SK-N-SH treated with all-trans-retinoic acid at 6 μM for 48 hours (cell line): ENCODE measurements at regions not wholly inside any gene's neighbourhood (a gene's known extent, or its start where the extent isn't known, plus 50 kb on each side); places are given as distances from the start of the nearest gene placed in this dataset.

ENCODE experiments used
- ATAC-seq: fragments of 200-7000 bp; cut with Tn5 transposase; 3 replicates; pipeline ENCODE4 v1.9.1; 2020; ENCODE audit warnings: mild to moderate bottlenecking, moderate library complexity
- ARNTL ChIP-seq: fragments of 450-650 bp; formaldehyde crosslinking; IDR thresholded peaks from 2 replicates; pipeline ENCODE4 v1.5.0; 2020; ENCODE audit warnings: low read depth, mild to moderate bottlenecking, moderate library complexity, borderline replicate concordance
- BACH2 ChIP-seq: fragments of 250-450 bp; sonication (Bioruptor Pico); IDR thresholded peaks from 2 replicates; pipeline ENCODE4 v1.9.0; 2021; ENCODE audit warnings: mild to moderate bottlenecking, borderline replicate concordance
- CSDC2 ChIP-seq: fragments of 250-450 bp; sonication (Bioruptor Pico); IDR thresholded peaks from 2 replicates; pipeline ENCODE4 v1.5.0; 2020; ENCODE audit warnings: mild to moderate bottlenecking, moderate library complexity
- CSRNP3 ChIP-seq: fragments of 250-450 bp; sonication (Bioruptor Pico); IDR thresholded peaks from 2 replicates; pipeline ENCODE4 v1.5.1; 2021; ENCODE audit warnings: mild to moderate bottlenecking, moderate library complexity
- GLIS3 ChIP-seq: fragments of 250-450 bp; sonication (Bioruptor Pico); IDR thresholded peaks from 2 replicates; pipeline ENCODE4 v1.5.0; 2020; ENCODE audit warnings: mild to moderate bottlenecking, moderate library complexity
- ISL1 ChIP-seq: fragments of 250-450 bp; sonication (Bioruptor Pico); IDR thresholded peaks from 2 replicates; pipeline ENCODE4 v2.1.2; 2022; ENCODE audit warnings: mild to moderate bottlenecking, moderate library complexity
- OSR1 ChIP-seq: fragments of 250-450 bp; sonication (Bioruptor Pico); IDR thresholded peaks from 2 replicates; pipeline ENCODE4 v1.8.0; 2022; ENCODE audit warnings: moderate library complexity, mild to moderate bottlenecking, inconsistent platforms
- POU6F1 ChIP-seq: fragments of 250-450 bp; sonication (Bioruptor Pico); IDR thresholded peaks from 2 replicates; pipeline ENCODE4 v1.8.0; 2021; ENCODE audit warnings: low read depth, mild to moderate bottlenecking, moderate library complexity, borderline replicate concordance
- PPARA ChIP-seq: fragments of 250-450 bp; sonication (Bioruptor Pico); IDR thresholded peaks from 2 replicates; pipeline ENCODE4 v1.5.0; 2020; ENCODE audit warnings: mild to moderate bottlenecking, borderline replicate concordance
- RARB ChIP-seq: fragments of 250-450 bp; sonication (Bioruptor Pico); IDR thresholded peaks from 2 replicates; pipeline ENCODE4 v1.8.0; 2021; ENCODE audit warnings: mild to moderate bottlenecking, moderate library complexity
- SNAI2 ChIP-seq: fragments of 250-450 bp; sonication (Bioruptor Pico); IDR thresholded peaks from 2 replicates; pipeline ENCODE4 v1.5.0; 2020; ENCODE audit warnings: mild to moderate bottlenecking, moderate library complexity
- TCF4 ChIP-seq: fragments of 250-450 bp; sonication (Bioruptor Pico); IDR thresholded peaks from 2 replicates; pipeline ENCODE4 v1.8.0; 2021; ENCODE audit warnings: mild to moderate bottlenecking, moderate library complexity, borderline replicate concordance
- TOX ChIP-seq: fragments of 250-450 bp; sonication (Bioruptor Pico); IDR thresholded peaks from 2 replicates; pipeline ENCODE4 v1.8.0; 2021; ENCODE audit warnings: mild to moderate bottlenecking, moderate library complexity, borderline replicate concordance
- TSHZ2 ChIP-seq: fragments of 250-450 bp; sonication (Bioruptor Pico); IDR thresholded peaks from 2 replicates; pipeline ENCODE4 v1.5.0; 2020; ENCODE audit warnings: mild to moderate bottlenecking, moderate library complexity
- ZC3H10 ChIP-seq: fragments of 250-450 bp; sonication (Bioruptor Pico); IDR thresholded peaks from 2 replicates; pipeline ENCODE4 v1.5.1; 2021; ENCODE audit warnings: mild to moderate bottlenecking, moderate library complexity
- ZFP30 ChIP-seq: fragments of 450-650 bp; formaldehyde crosslinking; IDR thresholded peaks from 2 replicates; pipeline ENCODE4 v1.5.0; 2022; ENCODE audit warnings: mild to moderate bottlenecking, moderate library complexity
- ZNF565 ChIP-seq: fragments of 450-650 bp; formaldehyde crosslinking; conservative IDR thresholded peaks from 2 replicates; pipeline ENCODE4 v1.5.0; 2020; ENCODE audit warnings: low read depth, mild to moderate bottlenecking, moderate library complexity
- ZNF70 ChIP-seq: fragments of 450-650 bp; formaldehyde crosslinking; IDR thresholded peaks from 2 replicates; pipeline ENCODE4 v1.5.0; 2020; ENCODE audit warnings: mild to moderate bottlenecking, moderate library complexity
- ZNF8 ChIP-seq: fragments of 450-650 bp; formaldehyde crosslinking; IDR thresholded peaks from 2 replicates; pipeline ENCODE4 v1.5.0; 2020; ENCODE audit warnings: mild to moderate bottlenecking, moderate library complexity
- TF ChIP-seq, protein P1 (sequence below): fragments of 250-450 bp; sonication (Bioruptor Pico); IDR thresholded peaks from 2 replicates; pipeline ENCODE4 v1.5.1; 2020; ENCODE audit warnings: low read depth, mild to moderate bottlenecking, moderate library complexity
- TF ChIP-seq, protein P2 (sequence below): fragments of 250-450 bp; sonication (Bioruptor Pico); IDR thresholded peaks from 2 replicates; pipeline ENCODE4 v1.8.0; 2020; ENCODE audit warnings: mild to moderate bottlenecking, moderate library complexity, borderline replicate concordance

- ATAC-seq, result no peak
- TF ChIP-seq BACH2, result no peak
- TF ChIP-seq ZNF8 (CRISPR knock-in tag), result no peak
- no peak for TF ChIP-seq CSRNP3
- TF ChIP-seq PPARA (CRISPR knock-in tag), result no peak
- TF ChIP-seq ARNTL, result no peak
- no peak for TF ChIP-seq GLIS3 (CRISPR knock-in tag)
- TF ChIP-seq, protein P1, sequence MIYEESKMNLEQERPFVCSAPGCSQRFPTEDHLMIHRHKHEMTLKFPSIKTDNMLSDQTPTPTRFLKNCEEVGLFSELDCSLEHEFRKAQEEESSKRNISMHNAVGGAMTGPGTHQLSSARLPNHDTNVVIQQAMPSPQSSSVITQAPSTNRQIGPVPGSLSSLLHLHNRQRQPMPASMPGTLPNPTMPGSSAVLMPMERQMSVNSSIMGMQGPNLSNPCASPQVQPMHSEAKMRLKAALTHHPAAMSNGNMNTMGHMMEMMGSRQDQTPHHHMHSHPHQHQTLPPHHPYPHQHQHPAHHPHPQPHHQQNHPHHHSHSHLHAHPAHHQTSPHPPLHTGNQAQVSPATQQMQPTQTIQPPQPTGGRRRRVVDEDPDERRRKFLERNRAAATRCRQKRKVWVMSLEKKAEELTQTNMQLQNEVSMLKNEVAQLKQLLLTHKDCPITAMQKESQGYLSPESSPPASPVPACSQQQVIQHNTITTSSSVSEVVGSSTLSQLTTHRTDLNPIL (CRISPR knock-in tag), result no peak
- no peak for TF ChIP-seq ZC3H10 (CRISPR knock-in tag)
- TF ChIP-seq CSDC2 (CRISPR knock-in tag), result no peak
- no peak for TF ChIP-seq ZNF565 (CRISPR knock-in tag)
- no peak for TF ChIP-seq ZNF70 (CRISPR knock-in tag)
- no peak for TF ChIP-seq OSR1 (CRISPR knock-in tag)
- no peak for TF ChIP-seq TSHZ2 (CRISPR knock-in tag)
- no peak for TF ChIP-seq RARB (CRISPR knock-in tag)
- TF ChIP-seq ZFP30, result no peak
Observed at GRCh38 chr10:28942012-28942411, 264.7 kb downstream of the BAMBI start.

GRCh38 chr10:28945959-28946358 is 268.6 kb downstream of the BAMBI start:
- no peak for ATAC-seq
- TF ChIP-seq TCF4 (CRISPR knock-in tag) (no peak), ISL1 (CRISPR knock-in tag) (peak; percentile 93), POU6F1 (CRISPR knock-in tag) (no peak), ZNF565 (CRISPR knock-in tag) (no peak), TOX (CRISPR knock-in tag) (no peak)
- TF ChIP-seq, all 23 proteins: peak for 1

GRCh38 chr10:28946479-28946878 is 269.2 kb downstream of the BAMBI start:
- TF ChIP-seq, protein P1 (CRISPR knock-in tag), result no peak
- TF ChIP-seq PPARA (CRISPR knock-in tag) (no peak), BACH2 (no peak), ZFP30 (no peak), SNAI2 (CRISPR knock-in tag) (no peak), ZNF8 (CRISPR knock-in tag) (no peak)
- TF ChIP-seq, protein P2, sequence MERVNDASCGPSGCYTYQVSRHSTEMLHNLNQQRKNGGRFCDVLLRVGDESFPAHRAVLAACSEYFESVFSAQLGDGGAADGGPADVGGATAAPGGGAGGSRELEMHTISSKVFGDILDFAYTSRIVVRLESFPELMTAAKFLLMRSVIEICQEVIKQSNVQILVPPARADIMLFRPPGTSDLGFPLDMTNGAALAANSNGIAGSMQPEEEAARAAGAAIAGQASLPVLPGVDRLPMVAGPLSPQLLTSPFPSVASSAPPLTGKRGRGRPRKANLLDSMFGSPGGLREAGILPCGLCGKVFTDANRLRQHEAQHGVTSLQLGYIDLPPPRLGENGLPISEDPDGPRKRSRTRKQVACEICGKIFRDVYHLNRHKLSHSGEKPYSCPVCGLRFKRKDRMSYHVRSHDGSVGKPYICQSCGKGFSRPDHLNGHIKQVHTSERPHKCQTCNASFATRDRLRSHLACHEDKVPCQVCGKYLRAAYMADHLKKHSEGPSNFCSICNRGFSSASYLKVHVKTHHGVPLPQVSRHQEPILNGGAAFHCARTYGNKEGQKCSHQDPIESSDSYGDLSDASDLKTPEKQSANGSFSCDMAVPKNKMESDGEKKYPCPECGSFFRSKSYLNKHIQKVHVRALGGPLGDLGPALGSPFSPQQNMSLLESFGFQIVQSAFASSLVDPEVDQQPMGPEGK, result no peak
- peak; percentile 82 for ATAC-seq
